ENCODE measurements at regions not wholly inside any gene's neighbourhood (a gene's known extent, or its start where the extent isn't known, plus 50 kb on each side); places are given as distances from the start of the nearest gene placed in this dataset.

DNA sequence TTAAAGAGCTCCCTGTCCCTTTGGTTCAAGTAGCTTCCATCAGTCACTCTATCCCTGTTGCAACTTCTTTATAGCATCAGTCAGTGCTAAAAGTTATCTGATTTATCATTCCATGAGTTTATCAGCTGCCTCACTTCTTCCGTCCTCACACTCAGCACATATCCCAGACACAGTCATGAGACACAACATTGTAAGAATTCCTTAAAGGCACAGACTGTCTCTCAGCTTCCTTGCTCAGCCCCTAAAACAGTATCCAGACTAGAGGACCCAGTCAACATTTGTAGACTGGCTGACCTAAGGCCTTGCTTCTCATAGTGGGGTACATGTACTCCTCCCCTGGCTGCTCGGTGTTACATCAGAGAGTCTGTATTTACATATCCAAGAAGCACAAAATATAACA lies 164.9 kb upstream of the ADGRL2 start:
- no peak for DNase-seq (ENCODE audit: extremely low read depth, low read depth)

DNA sequence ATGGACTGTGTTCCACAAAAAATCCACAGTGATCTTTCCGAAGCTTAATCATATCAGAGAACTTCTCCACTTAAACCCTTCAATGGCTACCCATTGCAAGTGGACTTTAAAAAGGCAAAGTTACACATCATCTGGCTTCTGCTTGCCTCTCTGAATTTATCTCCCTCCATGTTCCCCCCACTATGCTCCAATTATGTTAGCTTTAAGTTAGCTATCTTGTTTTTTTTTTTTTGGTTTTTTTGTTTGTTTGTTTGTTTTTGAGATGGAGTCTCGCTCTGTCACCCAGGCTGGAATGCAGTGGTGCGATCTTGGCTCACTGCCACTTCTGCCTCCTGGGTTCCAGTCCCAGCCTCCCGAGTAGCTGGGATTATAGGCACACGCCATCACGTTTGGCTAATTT lies 166.4 kb upstream of the ADGRL2 start:
- DNase-seq (ENCODE audit: extremely low read depth, low read depth), result no peak

DNA sequence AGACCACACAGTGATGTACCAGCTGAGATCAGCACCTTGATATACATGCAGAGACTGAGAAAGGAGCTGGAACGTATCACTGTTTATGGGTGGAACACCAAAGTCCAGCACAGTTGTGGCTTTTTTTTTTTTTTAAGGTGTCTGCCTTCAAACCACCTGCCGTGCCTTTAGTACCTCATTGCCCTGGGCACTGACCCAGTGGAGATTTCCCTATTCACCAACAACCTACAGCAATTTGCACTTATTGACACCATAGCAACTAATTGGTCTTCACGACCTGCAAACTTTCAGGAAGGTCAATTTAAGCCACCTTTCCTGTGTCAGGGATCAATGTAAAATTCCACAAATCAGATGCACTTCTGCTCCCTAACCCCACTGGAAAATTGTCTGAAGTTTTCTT lies 181.6 kb upstream of the ADGRL2 start:
- no peak for DNase-seq (ENCODE audit: extremely low read depth, low read depth)

DNA sequence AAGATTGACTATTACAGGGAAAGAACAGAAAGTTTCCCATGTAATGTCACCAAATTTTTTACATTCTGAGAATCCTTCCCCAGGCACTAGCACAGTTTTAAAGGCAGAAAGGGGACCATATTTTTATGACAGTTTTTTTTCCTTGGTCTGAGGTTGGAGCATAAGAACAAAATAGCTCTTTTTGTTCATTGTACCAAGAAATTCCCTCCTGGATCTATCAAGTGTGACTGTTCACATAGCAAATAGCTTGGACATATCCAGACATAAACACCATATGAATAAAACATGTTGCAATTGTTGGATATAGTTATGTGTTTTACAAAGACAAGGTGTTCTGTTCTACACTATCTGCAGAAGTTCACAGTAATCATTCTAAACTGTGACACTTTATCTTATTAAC lies 182.4 kb upstream of the ADGRL2 start:
- no peak for DNase-seq (ENCODE audit: extremely low read depth, low read depth)

DNA sequence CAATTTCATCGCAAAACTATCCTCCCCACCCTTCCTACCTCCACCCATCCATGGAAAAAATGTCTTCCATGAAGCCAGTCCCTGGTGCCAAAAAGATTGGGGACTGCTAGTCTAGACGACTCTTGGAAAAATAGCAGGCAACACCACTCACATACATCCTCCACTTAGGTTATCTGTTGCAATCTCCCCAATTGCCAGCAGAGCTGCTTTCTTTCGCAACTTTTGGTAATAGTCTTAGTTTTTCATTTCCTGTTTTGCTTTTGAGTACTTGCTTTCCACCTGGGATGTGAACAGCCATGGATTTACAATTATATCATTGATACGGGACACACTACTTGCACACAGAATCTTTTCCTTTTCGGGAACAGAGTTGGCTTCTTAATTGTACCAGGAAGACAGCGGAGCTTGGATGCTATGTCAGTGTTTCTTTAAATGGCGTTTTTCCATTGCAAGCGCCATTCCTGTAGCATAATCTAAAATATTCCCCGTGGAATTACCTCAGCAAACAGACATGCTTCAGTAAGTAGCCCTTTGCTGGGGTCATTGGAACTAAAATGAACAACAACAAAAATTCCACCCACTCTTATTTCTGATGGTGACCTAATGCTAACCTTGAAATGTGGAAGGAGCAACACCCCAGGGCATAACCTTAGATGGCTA lies 183.3 kb upstream of the ADGRL2 start:
- DNase-seq (ENCODE audit: extremely low read depth, low read depth), result no peak

DNA sequence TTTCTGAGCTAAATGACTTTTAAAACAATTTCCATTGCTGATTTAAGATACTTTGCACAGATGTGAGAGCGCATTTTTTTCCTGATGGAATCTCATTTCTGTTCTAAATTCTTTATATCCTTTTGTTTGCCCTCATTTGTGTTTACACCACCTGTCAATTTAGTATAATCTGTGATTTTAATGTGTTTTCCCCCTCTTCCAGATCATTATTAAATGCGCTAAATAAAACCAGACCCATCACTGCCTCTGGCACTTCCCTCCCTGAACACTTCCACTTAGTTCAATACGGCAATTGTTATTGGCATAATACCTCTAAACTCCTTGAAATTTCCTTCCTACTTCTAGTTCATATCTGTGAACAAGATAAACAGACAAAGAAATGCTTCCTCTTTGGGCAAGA lies 186.9 kb upstream of the ADGRL2 start:
- DNase-seq (ENCODE audit: extremely low read depth, low read depth), result no peak

DNA sequence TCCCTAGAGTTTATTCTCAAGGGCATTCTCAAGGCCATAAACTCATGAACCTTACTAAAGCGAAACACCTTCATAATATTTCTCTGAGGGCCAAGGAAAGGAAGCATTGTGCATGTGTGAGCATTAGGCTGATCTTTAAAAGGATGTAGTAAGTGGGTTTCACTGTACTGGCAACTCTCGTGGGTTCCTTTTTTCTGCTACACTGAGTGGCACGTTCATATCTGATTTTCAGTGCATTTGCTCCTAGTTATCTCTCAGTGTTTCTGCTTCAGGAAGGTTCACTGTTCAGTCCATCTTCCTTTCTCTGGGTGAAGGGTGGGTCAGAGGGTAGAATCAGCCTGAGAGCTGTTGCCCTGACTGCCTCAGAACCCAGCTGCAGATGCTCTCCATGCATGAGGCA lies 192.8 kb upstream of the ADGRL2 start:
- no peak for DNase-seq (ENCODE audit: extremely low read depth, low read depth)

DNA sequence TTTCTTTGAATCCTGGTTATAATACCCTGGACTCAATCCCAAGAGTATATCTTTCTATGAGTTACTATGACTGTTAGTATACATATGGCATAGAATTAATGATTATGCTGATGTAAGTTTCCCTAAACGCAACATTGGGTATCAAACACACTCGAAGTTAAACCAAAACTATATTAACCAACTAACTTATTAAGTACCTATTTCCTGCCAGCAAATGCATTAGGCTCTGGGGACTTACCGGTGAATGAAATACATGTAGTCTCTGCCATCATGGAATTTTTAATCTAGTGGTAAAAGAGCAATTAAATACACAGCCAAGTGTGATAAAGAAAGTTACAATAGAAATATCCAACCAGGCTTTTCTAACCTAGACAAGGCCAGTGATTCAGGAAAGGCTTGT lies 193.6 kb upstream of the ADGRL2 start:
- DNase-seq (ENCODE audit: extremely low read depth, low read depth), result no peak

DNA sequence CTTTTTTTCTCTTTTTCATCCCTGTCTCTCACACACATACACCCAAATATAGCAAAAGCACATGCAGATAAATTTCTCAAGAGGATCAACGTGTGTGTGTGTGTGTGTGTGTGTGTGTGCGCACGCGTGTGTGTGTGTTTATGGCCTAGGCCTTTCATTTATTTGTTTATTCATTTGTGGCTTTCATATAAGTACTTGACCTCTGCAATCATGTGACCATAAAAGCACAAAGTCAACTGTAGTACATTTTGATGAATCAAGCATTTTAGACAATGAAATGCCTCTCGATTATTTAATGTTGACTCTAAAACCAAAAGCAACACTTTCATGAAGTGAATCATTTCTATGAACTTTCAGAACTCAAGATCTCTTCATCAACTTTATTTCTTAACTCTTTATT lies 194.1 kb upstream of the ADGRL2 start:
- DNase-seq (ENCODE audit: extremely low read depth, low read depth), result no peak

DNA sequence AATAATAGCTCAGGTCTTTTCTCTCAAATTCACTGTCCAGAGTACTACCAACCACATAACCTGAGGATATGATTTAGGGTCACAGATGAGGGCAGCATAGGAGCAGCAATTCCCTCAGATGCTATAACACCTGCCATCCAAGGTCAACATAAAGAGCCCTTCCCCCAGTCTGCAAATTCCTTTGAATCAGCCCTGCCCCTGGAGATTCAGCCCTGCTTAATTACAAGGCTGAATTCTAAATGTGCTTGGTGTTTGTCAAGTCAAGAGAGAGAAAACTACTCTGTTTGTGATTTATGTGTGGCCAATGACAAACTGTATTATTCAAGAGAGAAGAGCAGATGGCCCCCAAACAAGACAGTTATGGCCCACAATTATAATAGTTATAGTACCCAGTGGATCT lies 195.7 kb upstream of the ADGRL2 start:
- no peak for DNase-seq (ENCODE audit: extremely low read depth, low read depth)

DNA sequence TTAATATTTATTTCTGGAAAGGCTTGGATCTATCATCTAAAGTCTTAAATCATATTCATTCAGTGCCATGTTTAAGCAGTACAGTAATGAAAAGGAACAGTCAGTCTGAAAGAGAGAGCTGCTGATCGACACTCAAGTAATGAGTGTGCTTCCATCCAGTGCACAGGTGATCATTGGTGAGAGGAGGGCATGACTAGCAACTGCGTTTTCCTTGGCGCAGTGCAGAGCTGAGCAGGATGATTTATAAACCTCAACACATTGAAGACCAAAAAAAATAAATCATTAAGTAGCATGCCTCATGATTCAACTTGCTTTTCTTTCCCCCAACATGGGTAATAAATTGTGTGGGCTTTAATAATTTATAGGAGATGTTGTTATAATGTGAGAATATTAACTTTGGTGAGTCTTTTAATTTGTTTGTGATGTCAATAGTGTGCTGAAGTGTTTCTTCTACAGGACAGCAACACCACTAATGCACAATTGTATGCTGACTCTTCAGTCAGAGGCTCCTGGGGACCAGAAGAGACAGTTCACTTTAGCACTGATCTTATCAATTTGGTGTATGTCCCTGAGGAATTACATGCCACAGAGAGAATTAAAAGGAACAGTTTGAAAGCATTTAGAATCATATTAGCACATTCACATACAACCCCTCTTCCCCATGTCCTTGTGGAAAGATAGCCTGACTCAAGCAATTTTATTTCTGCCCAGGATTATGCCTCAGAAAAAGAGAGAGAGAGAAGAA lies 199.7 kb upstream of the ADGRL2 start:
- DNase-seq (ENCODE audit: extremely low read depth, low read depth), result no peak

DNA sequence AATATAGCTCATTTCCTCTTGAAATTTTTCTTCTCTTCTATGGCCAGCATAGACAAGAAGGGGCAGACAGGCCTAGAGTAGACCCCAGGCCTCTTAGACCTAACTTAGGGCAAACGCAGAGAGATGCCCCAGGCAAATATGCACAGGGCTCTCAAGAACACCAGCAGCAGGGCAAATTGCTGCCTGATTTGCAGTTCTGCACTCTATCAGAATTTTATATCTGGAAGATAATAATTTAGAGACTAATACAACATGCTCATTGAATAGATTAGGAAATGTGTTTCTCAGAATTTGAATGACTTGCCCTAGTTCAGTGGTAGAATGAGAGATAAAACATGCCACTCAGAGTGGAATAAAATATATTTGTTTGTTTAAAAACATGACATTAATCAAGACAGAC lies 200.4 kb upstream of the ADGRL2 start:
- no peak for DNase-seq (ENCODE audit: extremely low read depth, low read depth)

DNA sequence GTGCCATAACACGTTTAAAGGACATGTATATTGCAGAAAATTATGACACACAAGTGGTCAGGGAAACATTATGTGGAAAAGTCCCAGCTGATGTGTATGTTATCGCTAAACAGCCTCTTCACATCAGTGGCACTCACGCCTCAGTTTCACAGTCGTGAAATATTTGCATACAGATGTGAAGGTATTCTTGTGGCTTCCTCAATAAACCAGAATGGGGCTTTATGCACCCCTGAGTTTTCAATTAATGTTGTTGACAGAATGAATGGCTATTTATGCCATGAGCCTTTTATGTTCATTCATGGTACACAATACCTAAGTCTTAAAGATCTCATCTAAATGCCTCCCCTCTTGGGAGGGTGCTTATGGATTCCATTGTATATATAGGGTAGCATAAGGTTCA lies 202.1 kb upstream of the ADGRL2 start:
- no peak for DNase-seq (ENCODE audit: extremely low read depth, low read depth)

DNA sequence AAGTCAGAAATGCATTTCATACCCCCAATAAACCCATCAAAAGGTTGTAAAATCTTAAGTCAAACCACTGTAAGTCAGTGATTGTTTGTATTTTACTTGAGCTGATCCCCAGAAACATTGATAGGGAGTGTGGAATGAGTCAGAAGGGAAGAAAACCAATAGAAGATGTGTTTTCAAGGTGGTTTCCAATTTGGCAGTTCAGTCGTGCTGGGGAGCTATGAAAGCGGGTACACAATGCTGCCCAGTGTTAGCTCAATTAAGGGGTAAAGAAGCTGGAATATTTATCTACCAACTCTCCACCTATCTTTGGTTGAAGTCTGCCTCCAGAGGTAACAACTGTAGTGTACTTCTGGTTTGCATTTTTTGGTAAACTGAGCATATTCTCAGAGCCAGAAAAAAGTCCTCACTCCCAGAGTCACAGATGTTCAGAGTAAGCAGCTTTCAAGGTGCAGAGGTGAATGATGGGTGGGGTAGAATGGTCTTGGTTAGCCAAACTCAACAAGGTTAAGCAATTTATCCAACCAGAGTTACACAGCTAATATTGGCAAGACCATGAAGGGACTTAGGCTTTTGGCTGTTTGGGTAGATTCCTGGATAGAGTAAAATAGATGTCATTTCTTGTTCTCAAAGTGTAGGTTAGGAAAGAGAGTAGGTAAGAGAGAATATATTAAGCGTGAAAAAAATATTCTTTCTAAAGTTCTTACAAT lies 202.9 kb upstream of the ADGRL2 start:
- no peak for DNase-seq (ENCODE audit: extremely low read depth, low read depth)

DNA sequence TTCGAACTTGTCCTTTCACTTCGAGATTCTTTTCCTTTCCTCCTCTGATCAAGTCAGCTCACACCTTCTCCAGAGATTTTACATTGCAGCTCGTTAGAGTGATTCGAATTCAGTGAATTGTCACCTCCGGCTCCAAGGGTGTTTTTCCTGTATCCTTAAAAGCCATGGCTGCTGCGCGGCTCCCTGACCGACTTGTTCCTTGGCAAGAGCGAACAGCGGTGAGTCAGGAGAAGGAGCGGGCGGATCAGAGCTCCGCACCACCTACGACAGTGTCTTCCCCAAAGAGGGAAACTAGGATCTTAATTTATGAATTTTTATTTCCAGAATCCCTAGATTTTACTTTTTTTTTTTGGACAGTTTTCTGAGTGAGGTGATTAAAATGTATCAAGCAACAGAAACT lies 204.4 kb upstream of the ADGRL2 start:
- no peak for DNase-seq (ENCODE audit: extremely low read depth, low read depth)

DNA sequence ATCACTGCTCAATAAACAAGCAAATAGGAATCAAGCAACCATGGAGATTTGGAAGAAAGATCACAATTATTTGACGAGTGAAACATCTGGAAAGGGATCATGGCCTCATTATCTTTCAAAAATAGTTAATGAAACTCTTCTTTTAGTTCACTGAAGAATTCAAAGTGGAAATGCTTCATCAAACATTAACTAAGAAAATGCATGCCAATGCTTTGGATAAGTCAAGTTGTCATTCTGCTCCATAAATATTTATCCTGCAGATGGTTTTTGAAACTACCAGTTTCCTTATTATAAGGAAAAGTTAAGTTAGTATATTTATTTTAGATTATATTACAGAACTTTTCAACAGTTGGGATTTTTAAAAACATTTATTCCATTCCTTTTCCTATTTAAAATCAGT lies 206.5 kb upstream of the ADGRL2 start:
- no peak for DNase-seq (ENCODE audit: extremely low read depth, low read depth)

DNA sequence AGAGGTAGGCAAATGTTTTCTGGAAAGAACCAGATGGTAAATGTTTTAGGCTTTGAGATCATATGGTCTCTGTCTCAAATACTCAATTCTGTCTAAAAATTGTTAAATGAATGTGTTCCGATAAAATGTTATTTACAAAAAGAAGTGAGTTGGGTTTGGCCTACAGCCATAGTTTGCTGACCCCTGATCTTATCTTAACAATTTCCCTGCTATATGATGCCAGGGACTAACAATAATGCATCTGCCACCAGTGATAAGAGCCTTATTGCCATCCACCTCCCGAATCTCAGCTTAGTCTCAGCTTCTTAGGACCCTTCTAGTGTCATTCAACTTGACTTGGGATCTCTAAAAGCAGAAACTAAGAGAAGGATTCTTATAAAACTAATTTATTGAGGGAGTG lies 208.5 kb upstream of the ADGRL2 start:
- no peak for DNase-seq (ENCODE audit: extremely low read depth, low read depth)

DNA sequence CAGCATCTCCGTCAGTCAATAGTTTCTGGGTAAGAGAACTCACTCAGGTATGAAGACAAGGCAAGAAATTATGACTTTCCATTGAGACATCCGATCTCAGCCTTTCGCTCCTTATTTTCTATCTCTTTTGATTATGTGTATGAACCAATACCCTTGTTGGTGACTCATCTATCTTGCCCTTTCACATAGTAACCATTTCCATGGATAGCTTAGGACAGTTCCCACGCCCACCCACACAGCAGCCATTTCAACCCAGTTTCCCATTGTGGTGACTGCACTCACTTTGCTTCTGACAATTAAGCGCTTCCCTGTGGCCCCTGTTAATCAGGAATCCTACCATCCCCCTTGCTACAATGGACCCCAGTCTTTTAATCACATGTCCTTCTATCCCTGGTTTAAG lies 210.6 kb upstream of the ADGRL2 start:
- no peak for DNase-seq (ENCODE audit: extremely low read depth, low read depth)

DNA sequence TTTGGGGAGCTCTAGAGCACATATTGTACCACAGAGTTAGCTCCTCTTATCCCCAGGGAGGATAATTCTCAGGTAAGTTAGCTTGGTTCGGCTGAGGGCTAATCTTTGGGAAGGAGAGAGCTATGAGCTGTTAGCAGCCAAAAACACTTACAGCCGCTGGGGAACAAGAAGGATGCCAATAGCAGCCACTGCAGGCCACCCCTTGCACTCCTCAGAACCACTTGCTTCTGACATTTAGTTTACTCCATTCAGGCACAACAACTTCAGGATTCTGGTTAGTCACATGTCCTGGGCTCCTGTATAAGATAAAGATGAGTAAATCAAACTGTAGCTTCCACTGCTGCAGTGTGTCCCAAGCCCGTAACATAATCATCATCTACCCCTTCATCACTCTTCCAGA lies 212.6 kb upstream of the ADGRL2 start:
- no peak for DNase-seq (ENCODE audit: extremely low read depth, low read depth)

DNA sequence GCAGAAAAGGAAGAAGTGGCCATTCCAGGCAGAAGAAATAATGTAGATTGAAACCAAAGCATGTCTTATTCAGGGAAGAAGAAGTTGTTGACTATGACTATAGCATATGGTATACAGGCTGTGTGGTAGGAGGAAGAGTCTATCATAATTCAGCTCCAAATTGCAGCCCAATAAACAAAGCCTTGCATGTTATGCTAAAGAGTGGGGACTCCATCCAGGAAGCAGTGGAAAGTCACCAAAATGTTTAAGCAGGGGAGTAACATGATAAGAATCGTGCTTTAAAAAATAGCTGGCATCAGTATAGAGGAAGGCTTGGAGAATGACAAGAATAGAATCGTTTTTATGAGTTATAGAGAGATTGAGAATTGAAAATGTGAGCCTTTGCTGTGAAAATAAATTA lies 213.3 kb upstream of the ADGRL2 start:
- no peak for DNase-seq (ENCODE audit: extremely low read depth, low read depth)

DNA sequence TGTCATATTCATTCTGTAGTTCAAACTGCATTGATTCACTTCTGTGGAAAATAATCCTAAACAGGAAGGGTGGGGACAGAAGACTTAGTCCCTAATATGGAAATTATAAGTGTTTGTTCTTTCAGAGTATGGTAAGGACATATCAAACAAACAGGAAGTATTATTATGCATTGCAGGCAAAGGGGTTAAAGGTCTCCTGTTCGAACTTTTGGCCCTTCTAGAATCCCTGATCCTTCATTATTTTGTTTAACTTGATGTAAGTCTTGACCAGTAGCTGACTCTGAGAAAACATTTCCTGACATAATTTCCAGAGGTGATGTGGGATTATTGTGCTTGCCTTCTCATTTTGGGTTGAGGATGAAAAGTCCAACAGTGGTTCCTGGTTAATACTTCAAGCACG lies 215.4 kb upstream of the ADGRL2 start:
- no peak for DNase-seq (ENCODE audit: extremely low read depth, low read depth)

DNA sequence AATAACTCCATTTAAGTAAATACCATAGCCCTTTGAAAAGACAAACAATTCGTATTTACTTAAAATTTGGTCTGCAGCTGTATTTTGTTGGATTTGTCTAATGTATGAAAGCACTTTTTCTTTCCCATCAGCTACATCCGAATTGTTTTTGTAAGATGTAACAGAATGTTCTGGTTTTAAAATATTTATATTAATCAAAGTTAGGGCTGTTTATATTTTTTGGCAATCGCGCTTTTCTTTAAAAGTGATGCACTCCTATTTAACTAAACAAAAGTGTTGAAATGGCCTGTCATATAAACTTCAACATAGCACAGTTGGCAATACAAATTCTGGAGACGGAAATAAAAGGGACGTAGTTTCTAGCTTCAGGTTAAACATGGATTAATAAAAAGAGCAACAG lies 216.3 kb upstream of the ADGRL2 start:
- DNase-seq (ENCODE audit: extremely low read depth, low read depth), result no peak

Data from NCI-H460 (cell line).